SK-MEL-5 (cell line): ENCODE measurements at regions not wholly inside any gene's neighbourhood (a gene's known extent, or its start where the extent isn't known, plus 50 kb on each side); places are given as distances from the start of the nearest gene placed in this dataset.

Experiments used
- DNase-seq: peaks from one replicate; pipeline ENCODE4 v3.0.0-alpha.2; 2016; ENCODE audit warnings: low read depth, low spot score
- in situ Hi-C: cut with HindIII; loops from 2 replicates; pipeline ENCODE4 v1.10.0; 2016; ENCODE audit warnings: low sequenced_read_pairs, high pct_unique_total_duplicates, low pct_unique_long_range_greater_than_20kb

GRCh38 chr2:42108852-42109251 lies 60.3 kb upstream of the EML4 start:
- no peak for DNase-seq
- in situ Hi-C loops = no loop called here

GRCh38 chr2:42109959-42110640 lies 59.1 kb upstream of the EML4 start:
- no peak for DNase-seq
- in situ Hi-C loops = no loop called here

GRCh38 chr2:42110641-42111322 lies 58.4 kb upstream of the EML4 start:
- no peak for DNase-seq
- in situ Hi-C loops = no loop called here

GRCh38 chr2:42112418-42112817 lies 56.7 kb upstream of the EML4 start:
- in situ Hi-C loops = no loop called here
- no peak for DNase-seq

GRCh38 chr2:42113452-42113851 lies 55.7 kb upstream of the EML4 start:
- in situ Hi-C loops = no loop called here
- DNase-seq = no peak

- in situ Hi-C loops = no loop called here
- no peak for DNase-seq
Measured at GRCh38 chr2:42114091-42114490, 55.1 kb upstream of the EML4 start.

GRCh38 chr2:42115588-42115987 lies 53.6 kb upstream of the EML4 start:
- in situ Hi-C loops = no loop called here
- DNase-seq = no peak

- in situ Hi-C loops = no loop called here
- DNase-seq = no peak
Measured at GRCh38 chr2:42116195-42117181, 52.7 kb upstream of the EML4 start.

- DNase-seq = no peak
- in situ Hi-C loops = no loop called here
Measured at GRCh38 chr2:42117182-42117579, 52.0 kb upstream of the EML4 start.

- DNase-seq = peak; percentile 88
- in situ Hi-C loops = no loop called here
Measured at GRCh38 chr2:42117923-42118753, 51.0 kb upstream of the EML4 start.

GRCh38 chr2:42118754-42119569 lies 50.2 kb upstream of the EML4 start:
- in situ Hi-C loops = no loop called here
- DNase-seq = no peak
